ENCODE measurements at regions not wholly inside any gene's neighbourhood (a gene's known extent, or its start where the extent isn't known, plus 50 kb on each side); places are given as distances from the start of the nearest gene placed in this dataset.
"Not testable (repeated sequence)": the region's sequence is repeated elsewhere in the genome, so short reads cannot be mapped to it uniquely, and the experiment has no call there.

DNA sequence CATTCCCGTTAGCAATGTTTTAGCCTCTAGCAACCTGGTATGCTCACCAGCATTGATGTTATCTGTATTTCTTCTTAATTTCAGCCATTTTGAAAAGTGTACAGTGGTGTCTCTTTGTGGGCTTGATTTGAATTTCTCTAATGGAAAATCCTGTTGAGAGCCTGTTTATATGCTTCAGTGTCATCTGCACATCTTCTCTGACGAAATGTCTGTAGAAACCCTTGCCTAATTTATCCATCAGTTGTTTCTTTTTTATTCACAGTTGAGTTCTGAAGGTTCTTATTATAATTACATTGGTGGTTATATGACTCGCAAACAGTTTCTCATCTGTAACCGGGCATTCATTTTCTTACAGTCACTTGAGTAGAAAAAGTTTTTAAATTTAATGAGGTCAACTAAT is 1195.5 kb downstream of the TMEM121 start:
- not testable (repeated sequence) for H3K4me1 Mint-ChIP-seq (ENCODE audit: low read depth); H3K4me3 Mint-ChIP-seq (ENCODE audit: unreplicated experiment); H3K36me3 Mint-ChIP-seq (ENCODE audit: low read depth); H3K27me3 Mint-ChIP-seq (ENCODE audit: low read depth); DNase-seq (ENCODE audit: low spot score); H3K9me3 Mint-ChIP-seq (ENCODE audit: low read depth); H3K27ac Mint-ChIP-seq (ENCODE audit: unreplicated experiment)

DNA sequence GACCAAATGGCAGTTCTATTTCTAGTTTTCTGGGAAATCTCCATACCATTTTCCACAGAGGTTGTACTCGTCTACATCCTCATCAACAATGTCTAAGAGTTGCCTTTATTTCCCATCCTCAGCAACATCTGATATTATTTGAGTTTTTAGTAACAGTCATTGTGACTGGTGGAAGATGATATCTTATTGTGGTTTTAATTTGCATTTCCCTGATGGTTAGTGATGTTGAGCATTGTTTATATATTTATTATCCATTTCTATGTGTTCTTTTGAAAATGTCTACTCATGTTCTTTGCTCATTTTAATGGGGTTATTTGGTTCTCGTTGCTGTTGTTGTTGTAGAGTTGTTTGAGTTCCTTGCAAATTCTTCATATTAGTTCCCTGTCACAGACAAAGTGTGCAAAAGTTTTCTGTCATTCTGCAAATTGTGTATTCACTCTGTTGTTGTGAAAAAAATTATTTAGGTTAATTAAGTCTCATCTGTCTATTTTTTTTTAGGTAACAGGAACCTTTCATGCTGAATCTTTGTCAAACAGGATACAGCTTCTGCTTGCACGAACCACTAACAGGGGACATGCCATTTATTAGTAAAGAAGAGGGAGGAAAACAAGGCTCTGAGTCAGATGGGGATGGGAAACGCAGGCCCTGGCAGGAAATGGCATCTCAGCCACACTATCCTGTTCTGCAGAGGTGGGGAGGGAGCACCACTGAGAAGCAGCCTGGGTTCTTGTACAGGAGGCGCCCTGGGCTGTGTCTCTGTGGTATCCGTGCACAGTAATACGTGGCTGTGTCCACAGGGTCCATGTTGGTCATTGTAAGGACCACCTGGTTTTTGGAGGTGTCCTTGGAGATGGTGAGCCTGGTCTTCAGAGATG is 1196.7 kb downstream of the TMEM121 start:
- not testable (repeated sequence) for H3K27ac Mint-ChIP-seq (ENCODE audit: unreplicated experiment); H3K4me1 Mint-ChIP-seq (ENCODE audit: low read depth); DNase-seq (ENCODE audit: low spot score); H3K36me3 Mint-ChIP-seq (ENCODE audit: low read depth); H3K4me3 Mint-ChIP-seq (ENCODE audit: unreplicated experiment); H3K9me3 Mint-ChIP-seq (ENCODE audit: low read depth); H3K27me3 Mint-ChIP-seq (ENCODE audit: low read depth)

DNA sequence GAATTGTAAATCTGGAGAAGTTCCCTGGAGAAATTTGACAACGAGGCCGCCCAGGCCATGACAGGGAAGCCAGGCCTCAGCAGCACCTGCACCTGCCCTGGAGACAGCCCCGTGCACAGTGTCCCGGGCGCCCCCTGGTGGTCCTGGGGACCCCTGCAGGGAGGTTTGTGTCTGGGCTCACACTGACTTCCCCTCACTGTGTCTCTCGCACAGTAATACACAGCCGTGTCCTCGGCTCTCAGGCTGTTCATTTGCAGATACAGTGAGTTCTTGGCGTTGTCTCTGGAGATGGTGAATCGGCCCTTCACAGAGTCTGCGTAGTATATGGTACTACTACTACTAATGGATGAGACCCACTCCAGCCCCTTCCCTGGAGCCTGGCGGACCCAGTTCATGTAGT is 1201.6 kb downstream of the TMEM121 start:
- not testable (repeated sequence) for H3K9me3 Mint-ChIP-seq (ENCODE audit: low read depth); H3K27me3 Mint-ChIP-seq (ENCODE audit: low read depth); DNase-seq (ENCODE audit: low spot score); H3K36me3 Mint-ChIP-seq (ENCODE audit: low read depth); H3K4me3 Mint-ChIP-seq (ENCODE audit: unreplicated experiment); H3K4me1 Mint-ChIP-seq (ENCODE audit: low read depth); H3K27ac Mint-ChIP-seq (ENCODE audit: unreplicated experiment)

DNA sequence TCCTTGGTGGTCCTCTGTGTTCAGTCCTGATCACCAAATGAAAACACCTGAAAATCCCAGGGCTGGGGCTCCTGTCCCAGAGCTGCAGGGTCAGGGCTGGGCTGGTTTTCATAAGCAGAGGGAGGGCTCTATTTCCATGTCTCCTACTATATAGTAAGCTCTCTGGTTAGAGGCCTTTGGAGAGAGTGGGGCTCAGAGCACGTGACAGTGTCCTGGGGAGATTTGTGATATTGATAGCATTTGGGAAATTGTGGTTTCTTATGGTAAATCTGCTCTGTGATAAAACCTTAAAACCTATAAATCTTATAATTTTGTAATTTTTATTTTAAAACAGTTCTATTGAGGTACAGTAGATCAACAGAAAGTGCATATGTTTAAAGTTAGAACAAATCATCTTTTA is 1202.2 kb downstream of the TMEM121 start:
- TF ChIP-seq, protein P1, sequence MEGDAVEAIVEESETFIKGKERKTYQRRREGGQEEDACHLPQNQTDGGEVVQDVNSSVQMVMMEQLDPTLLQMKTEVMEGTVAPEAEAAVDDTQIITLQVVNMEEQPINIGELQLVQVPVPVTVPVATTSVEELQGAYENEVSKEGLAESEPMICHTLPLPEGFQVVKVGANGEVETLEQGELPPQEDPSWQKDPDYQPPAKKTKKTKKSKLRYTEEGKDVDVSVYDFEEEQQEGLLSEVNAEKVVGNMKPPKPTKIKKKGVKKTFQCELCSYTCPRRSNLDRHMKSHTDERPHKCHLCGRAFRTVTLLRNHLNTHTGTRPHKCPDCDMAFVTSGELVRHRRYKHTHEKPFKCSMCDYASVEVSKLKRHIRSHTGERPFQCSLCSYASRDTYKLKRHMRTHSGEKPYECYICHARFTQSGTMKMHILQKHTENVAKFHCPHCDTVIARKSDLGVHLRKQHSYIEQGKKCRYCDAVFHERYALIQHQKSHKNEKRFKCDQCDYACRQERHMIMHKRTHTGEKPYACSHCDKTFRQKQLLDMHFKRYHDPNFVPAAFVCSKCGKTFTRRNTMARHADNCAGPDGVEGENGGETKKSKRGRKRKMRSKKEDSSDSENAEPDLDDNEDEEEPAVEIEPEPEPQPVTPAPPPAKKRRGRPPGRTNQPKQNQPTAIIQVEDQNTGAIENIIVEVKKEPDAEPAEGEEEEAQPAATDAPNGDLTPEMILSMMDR (IDR thresholded peaks at IDR 0.05) = no peak
- Mint-ChIP-seq H3K9me3 (ENCODE audit: low read depth) (no peaks in the 10 kb centered on the region), H3K4me3 (ENCODE audit: unreplicated experiment) (no peak overlapping the region), H3K4me1 (ENCODE audit: low read depth) (no peaks in the 10 kb centered on the region), H3K27ac (ENCODE audit: unreplicated experiment) (no peak overlapping the region), H3K36me3 (ENCODE audit: low read depth) (no peaks in the 10 kb centered on the region), H3K27me3 (ENCODE audit: low read depth) (no peaks in the 10 kb centered on the region)
- no peak for DNase-seq (ENCODE audit: low spot score)

DNA sequence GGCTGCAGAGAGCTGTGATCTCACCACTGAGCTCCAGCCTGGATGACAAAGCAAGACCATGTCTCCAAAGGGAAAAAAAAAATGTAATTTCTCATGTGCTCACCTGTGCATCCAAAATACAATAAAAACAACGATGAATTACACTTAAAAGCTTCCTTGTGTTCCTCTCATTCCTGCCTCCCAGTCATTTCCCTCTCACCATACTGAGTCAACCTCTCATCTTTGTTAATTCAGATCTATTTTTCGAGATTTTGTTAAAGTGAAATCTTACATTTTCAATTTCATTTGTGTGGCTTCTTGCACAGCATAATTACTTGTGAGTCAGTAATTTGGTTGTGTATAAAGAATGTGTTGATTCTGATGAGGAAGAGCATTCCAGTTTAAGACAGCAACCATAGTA is 1203.2 kb downstream of the TMEM121 start:
- H3K4me3 Mint-ChIP-seq (ENCODE audit: unreplicated experiment) = no peak overlapping the region
- DNase-seq (ENCODE audit: low spot score) = no peak
- H3K4me1 Mint-ChIP-seq (ENCODE audit: low read depth) = no peaks in the 10 kb centered on the region
- no peaks in the 10 kb centered on the region for H3K27me3 Mint-ChIP-seq (ENCODE audit: low read depth)
- no peaks in the 10 kb centered on the region for H3K36me3 Mint-ChIP-seq (ENCODE audit: low read depth)
- TF ChIP-seq, protein P1 (IDR thresholded peaks at IDR 0.05) = no peak
- H3K27ac Mint-ChIP-seq (ENCODE audit: unreplicated experiment) = no peak overlapping the region
- H3K9me3 Mint-ChIP-seq (ENCODE audit: low read depth) = no peaks in the 10 kb centered on the region

DNA sequence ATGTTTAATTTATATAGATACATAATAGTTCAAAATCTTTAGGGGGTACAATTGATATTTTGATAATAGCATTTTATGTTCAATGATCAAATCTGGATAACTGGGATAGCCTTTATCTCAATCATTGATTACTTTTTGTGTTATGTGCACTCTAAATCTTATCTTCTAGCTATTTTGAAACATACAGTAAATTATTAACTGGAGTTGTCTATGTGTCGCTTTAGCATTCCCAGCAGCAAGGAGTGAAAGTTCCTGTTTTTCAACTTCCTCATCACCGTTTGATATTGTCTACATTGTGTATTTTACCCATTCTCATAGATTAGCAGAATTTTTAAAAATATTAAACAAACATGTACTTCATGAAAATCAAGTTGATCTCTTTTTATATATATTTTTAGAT is 1207.4 kb downstream of the TMEM121 start:
- Mint-ChIP-seq H3K27me3 (ENCODE audit: low read depth) (no peaks in the 10 kb centered on the region), H3K27ac (ENCODE audit: unreplicated experiment) (no peak overlapping the region), H3K36me3 (ENCODE audit: low read depth) (no peaks in the 10 kb centered on the region), H3K9me3 (ENCODE audit: low read depth) (no peaks in the 10 kb centered on the region), H3K4me3 (ENCODE audit: unreplicated experiment) (no peak overlapping the region), H3K4me1 (ENCODE audit: low read depth) (no peaks in the 10 kb centered on the region)
- TF ChIP-seq, protein P1 (IDR thresholded peaks at IDR 0.05) = no peak
- DNase-seq (ENCODE audit: low spot score) = no peak

DNA sequence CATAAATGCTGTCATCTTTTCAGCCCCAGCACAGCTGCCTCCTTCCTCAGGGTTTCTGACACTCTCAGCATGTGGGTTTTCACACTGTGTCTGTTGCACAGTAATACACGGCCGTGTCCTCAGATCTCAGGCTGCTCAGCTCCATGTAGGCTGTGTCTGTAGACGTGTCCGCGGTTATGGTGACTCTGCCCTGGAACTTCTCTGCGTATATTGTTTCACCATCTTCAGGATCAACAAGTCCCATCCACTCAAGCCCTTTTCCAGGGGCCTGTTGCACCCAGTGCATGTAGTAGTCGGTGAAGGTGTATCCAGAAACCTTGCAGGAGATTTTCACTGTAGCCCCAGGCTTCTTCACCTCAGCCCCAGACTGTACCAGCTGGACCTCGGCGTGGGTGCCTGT is 1210.6 kb downstream of the TMEM121 start:
- H3K4me1 Mint-ChIP-seq (ENCODE audit: low read depth) = no peaks in the 10 kb centered on the region
- no peaks in the 10 kb centered on the region for H3K9me3 Mint-ChIP-seq (ENCODE audit: low read depth)
- H3K27me3 Mint-ChIP-seq (ENCODE audit: low read depth) = no peaks in the 10 kb centered on the region
- H3K36me3 Mint-ChIP-seq (ENCODE audit: low read depth) = no peaks in the 10 kb centered on the region
- H3K27ac Mint-ChIP-seq (ENCODE audit: unreplicated experiment) = no peak overlapping the region
- TF ChIP-seq, protein P1 (IDR thresholded peaks at IDR 0.05) = no peak
- no peak for DNase-seq (ENCODE audit: low spot score)
- H3K4me3 Mint-ChIP-seq (ENCODE audit: unreplicated experiment) = no peak overlapping the region

Measured in chondrocyte (in vitro differentiated cells).